ENCODE measurements at regions not wholly inside any gene's neighbourhood (a gene's known extent, or its start where the extent isn't known, plus 50 kb on each side); places are given as distances from the start of the nearest gene placed in this dataset.
"Not testable (repeated sequence)": the region's sequence is repeated elsewhere in the genome, so short reads cannot be mapped to it uniquely, and the experiment has no call there.

- DNase-seq: not testable (repeated sequence)
These were observed 157.7 kb downstream of the GIPC2 start for GRCh38 chr1:78203410-78203982.

GRCh38 chr1:78210175-78210574 is 164.4 kb downstream of the GIPC2 start:
- no peak for DNase-seq

GRCh38 chr1:78211483-78212092 is 165.8 kb downstream of the GIPC2 start:
- DNase-seq: no peak

GRCh38 chr1:78214334-78214733 is 168.6 kb downstream of the GIPC2 start:
- no peak for DNase-seq

- DNase-seq: no peak
These were observed 176.6 kb downstream of the GIPC2 start for GRCh38 chr1:78222225-78222959.

- DNase-seq: no peak
These were observed 177.2 kb downstream of the GIPC2 start for GRCh38 chr1:78222960-78223358.

GRCh38 chr1:78223417-78224215 is 177.8 kb downstream of the GIPC2 start:
- DNase-seq: no peak

- no peak for DNase-seq
These were observed 178.6 kb downstream of the GIPC2 start for GRCh38 chr1:78224246-78224785.

- DNase-seq: no peak
These were observed 179.2 kb downstream of the GIPC2 start for GRCh38 chr1:78224861-78225552.

GRCh38 chr1:78226784-78227183 is 181.0 kb downstream of the GIPC2 start:
- DNase-seq: no peak

- no peak for DNase-seq
These were observed 182.2 kb downstream of the GIPC2 start for GRCh38 chr1:78227705-78228635.

- DNase-seq: no peak
These were observed 183.6 kb downstream of the GIPC2 start for GRCh38 chr1:78229344-78229743.

- DNase-seq: no peak
These were observed 185.7 kb downstream of the GIPC2 start for GRCh38 chr1:78231477-78231876.

GRCh38 chr1:78231894-78232293 is 186.1 kb downstream of the GIPC2 start:
- DNase-seq: no peak

GRCh38 chr1:78232630-78233029 is 186.9 kb downstream of the GIPC2 start:
- DNase-seq: no peak

- DNase-seq: no peak
These were observed 188.7 kb downstream of the GIPC2 start for GRCh38 chr1:78234496-78234895.

- no peak for DNase-seq
These were observed 190.9 kb downstream of the GIPC2 start for GRCh38 chr1:78236716-78237115.

GRCh38 chr1:78237364-78237916 is 191.7 kb downstream of the GIPC2 start:
- DNase-seq: no peak

- no peak for DNase-seq
These were observed 194.4 kb downstream of the GIPC2 start for GRCh38 chr1:78240191-78240590.

GRCh38 chr1:78240755-78241154 is 195.0 kb downstream of the GIPC2 start:
- DNase-seq: no peak

GRCh38 chr1:78247079-78247478 is 201.3 kb downstream of the GIPC2 start:
- no peak for DNase-seq

Data from NCI-H524 treated with DMSO at 0.1 percent for 48 hours (cell line).